T-cell (primary cell): ENCODE measurements at regions not wholly inside any gene's neighbourhood (a gene's known extent, or its start where the extent isn't known, plus 50 kb on each side); places are given as distances from the start of the nearest gene placed in this dataset.

Source experiments
- ATAC-seq, 4 experiments: fragments of 200-7000 bp in 3 of 4; fragments of 150-1000 bp in 1 of 4; cut with Tn5 transposase; replicated peaks in 1 of 4; 1 replicate in 3 of 4; 2 replicates in 1 of 4; pipeline ENCODE4 v1.10.0; 2021; ENCODE audit warnings: moderate library complexity in 3 of 4, mild to moderate bottlenecking in 2 of 4, moderate number of reproducible peaks in 1 of 4
- CTCF ChIA-PET, 2 donors: fragments of 300-600 bp; sonication (Branson Sonifier 250); formaldehyde crosslinking; loops; one replicate each; lab custom pipeline; 2022; ENCODE audit warnings: antibody characterized with exemption in 2 of 2; lab: Charles Lee
- POLR2A ChIA-PET, 2 donors: fragments of 300-600 bp; sonication (Branson Sonifier 250); formaldehyde crosslinking; loops; one replicate each; lab custom pipeline; 2022; ENCODE audit warnings: antibody characterized with exemption in 2 of 2; lab: Charles Lee
- DNase-seq, 35 experiments: peaks; one replicate each; pipeline versions ENCODE4 v3.0.0 to v3.0.0-alpha.2; 2013 to 2023
- H3K27ac ChIP-seq: one replicate; pipeline ENCODE4 v1.5.1; 2013; ENCODE audit warnings: low read length
- H3K27me3 ChIP-seq, 2 experiments: replicated peaks in 1 of 2; 1 replicate in 1 of 2; 2 replicates in 1 of 2; pipeline versions ENCODE4 v1.6.1 to v1.7.0; 2013; ENCODE audit warnings: low read length in 1 of 2, mixed read lengths in 1 of 2; ENCODE audit not compliant: control insufficient read depth in 2 of 2, insufficient read depth in 2 of 2; ENCODE audit errors: extremely low read depth in 1 of 2
- H3K36me3 ChIP-seq, 2 donors: 1 replicate in 1 of 2; 2 replicates in 1 of 2; pipeline versions ENCODE4 v1.6.1 to v1.7.0; 2013; ENCODE audit warnings: low read length in 1 of 2; ENCODE audit not compliant: control insufficient read depth in 2 of 2, insufficient read depth in 1 of 2; ENCODE audit errors: extremely low read depth in 1 of 2
- H3K4me1 ChIP-seq, 2 experiments: 1 replicate in 1 of 2; 2 replicates in 1 of 2; pipeline versions ENCODE4 v1.6.1 to v1.7.0; 2013; ENCODE audit warnings: low read length in 2 of 2, mixed read lengths in 1 of 2; ENCODE audit not compliant: insufficient read depth in 2 of 2, control insufficient read depth in 1 of 2; ENCODE audit errors: extremely low read depth in 1 of 2
- H3K4me3 ChIP-seq, 2 donors: 1 replicate in 1 of 2; 2 replicates in 1 of 2; pipeline versions ENCODE4 v1.5.1 to v1.7.0; 2013; ENCODE audit warnings: mild to moderate bottlenecking in 2 of 2, low read length in 1 of 2, moderate library complexity in 1 of 2; ENCODE audit not compliant: control insufficient read depth in 1 of 2; ENCODE audit errors: extremely low read depth in 1 of 2
- H3K9me3 ChIP-seq: 2 replicates; pipeline ENCODE4 v1.7.0; 2013
- H3K27ac Mint-ChIP-seq, 2 donors: one replicate each; pipeline ENCODE4 v1.8.0; 2020 to 2021; ENCODE audit warnings: mild to moderate bottlenecking in 2 of 2, mixed read lengths in 2 of 2
- H3K27me3 Mint-ChIP-seq, 2 donors: one replicate each; pipeline ENCODE4 v1.8.0; 2021 to 2022; ENCODE audit warnings: mixed read lengths in 2 of 2
- H3K36me3 Mint-ChIP-seq: one replicate; pipeline ENCODE4 v1.8.0; 2021; ENCODE audit warnings: mixed read lengths
- H3K4me1 Mint-ChIP-seq, 3 donors: one replicate each; pipeline ENCODE4 v1.8.0; 2020 to 2022; ENCODE audit warnings: mixed read lengths in 3 of 3, mild to moderate bottlenecking in 1 of 3
- H3K4me3 Mint-ChIP-seq, 3 donors: one replicate each; pipeline ENCODE4 v1.8.0; 2020 to 2022; ENCODE audit warnings: mild to moderate bottlenecking in 3 of 3, mixed read lengths in 3 of 3, moderate library complexity in 3 of 3
- H3K9me3 Mint-ChIP-seq, 3 donors: one replicate each; pipeline ENCODE4 v1.8.0; 2020 to 2022; ENCODE audit warnings: mixed read lengths in 3 of 3
- WGBS: methylation state at CpG from one replicate; pipeline ENCODE4 v1.1.5; 2013; ENCODE audit warnings: missing lambda C conversion rate; ENCODE audit not compliant: insufficient coverage; 5-methylcytosine and 5-hydroxymethylcytosine counted together

GRCh38 chr4:83782591-83782990, 246.7 kb downstream of the GPAT3 start:
- Mint-ChIP-seq H3K27ac (no peak overlapping the region), H3K4me1 (no peaks in the 10 kb centered on the region), H3K4me3 (no peak overlapping the region), H3K9me3 (peaks cover 0 to 3% (median 0%) of the 10 kb centered on the region in 3 donors), H3K36me3 (no peaks in the 10 kb centered on the region), H3K27me3 (peaks cover 0 to 10% of the 10 kb centered on the region in 2 donors)
- ATAC-seq (no peak), DNase-seq (no peak)
- Histone ChIP-seq H3K27me3 (no peaks in the 10 kb centered on the region), H3K36me3 (no peaks in the 10 kb centered on the region), H3K4me3 (no peak overlapping the region), H3K27ac (no peak overlapping the region), H3K4me1 (no peaks in the 10 kb centered on the region), H3K9me3 (no peaks in the 10 kb centered on the region)
- WGBS: 79% methylated on average over 5 of the region's 6 CpGs
- CTCF ChIA-PET: no interaction called here
- POLR2A ChIA-PET: interaction anchor here in 1 of 2 donors (0.6 kb wide), 1 partner anchor 35 kb away, joined by 3 read pairs; no protein-coding TSS in a partner anchor

- no peaks in the 10 kb centered on the region for H3K4me1 Mint-ChIP-seq
- H3K27ac ChIP-seq: no peak overlapping the region
- H3K36me3 ChIP-seq: no peaks in the 10 kb centered on the region
- CTCF ChIA-PET: no interaction called here
- H3K4me3 Mint-ChIP-seq: no peak overlapping the region
- H3K4me1 ChIP-seq: no peaks in the 10 kb centered on the region
- POLR2A ChIA-PET: no interaction called here
- no peaks in the 10 kb centered on the region for H3K36me3 Mint-ChIP-seq
- no peaks in the 10 kb centered on the region for H3K27me3 ChIP-seq
- ATAC-seq: no peak
- peaks cover 0 to 15% of the 10 kb centered on the region in 2 donors for H3K27me3 Mint-ChIP-seq
- H3K27ac Mint-ChIP-seq: no peak overlapping the region
- H3K9me3 Mint-ChIP-seq: peaks cover 0 to 3% (median 0%) of the 10 kb centered on the region in 3 donors
- no peaks in the 10 kb centered on the region for H3K9me3 ChIP-seq
- no peak overlapping the region for H3K4me3 ChIP-seq
- WGBS: no CpG with 5 or more reads among the region's 1 CpG
- DNase-seq: no peak
Measured at GRCh38 chr4:83781434-83781833, 245.5 kb downstream of the GPAT3 start.

DNA sequence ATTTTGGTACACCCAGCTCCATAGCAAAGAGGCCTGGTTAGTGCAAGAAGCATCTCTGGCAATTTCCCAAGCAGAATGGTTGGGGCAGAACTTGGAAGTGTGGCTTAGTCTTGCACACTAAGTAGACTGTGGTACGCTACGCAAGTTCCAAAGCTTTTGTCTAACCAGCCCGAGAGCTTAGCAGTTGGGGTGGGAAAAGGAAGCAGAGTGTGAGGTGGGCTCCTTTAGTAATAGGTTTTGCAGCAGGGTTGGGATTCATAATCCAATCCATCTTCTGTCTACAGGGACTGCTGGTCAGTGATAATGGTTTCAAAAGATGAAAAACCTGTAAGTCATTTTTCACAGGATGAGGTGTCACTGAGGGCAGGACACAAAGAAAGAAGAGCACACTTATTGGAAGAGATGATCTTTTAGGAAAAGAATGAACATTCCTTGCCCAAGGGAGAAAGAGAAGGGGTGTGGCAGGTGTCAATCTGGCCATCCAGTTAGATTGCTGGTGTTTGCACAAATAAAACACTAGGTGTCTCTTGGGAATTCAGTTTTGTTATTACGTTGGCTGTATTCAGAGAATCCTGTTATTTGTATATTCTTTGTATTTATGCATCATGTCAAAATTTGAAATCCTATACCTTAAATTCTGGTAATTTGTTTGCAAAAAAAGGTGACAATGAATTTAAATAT, 244.3 kb downstream of the GPAT3 start:
- peaks cover 0 to 3% (median 0%) of the 10 kb centered on the region in 3 donors for H3K9me3 Mint-ChIP-seq
- no peaks in the 10 kb centered on the region for H3K36me3 Mint-ChIP-seq
- H3K27me3 Mint-ChIP-seq: peaks cover 3 to 23% of the 10 kb centered on the region in 2 donors
- no peak overlapping the region for H3K4me3 Mint-ChIP-seq
- no peaks in the 10 kb centered on the region for H3K4me1 Mint-ChIP-seq
- Histone ChIP-seq H3K27me3 (no peaks in the 10 kb centered on the region), H3K27ac (no peak overlapping the region), H3K9me3 (no peaks in the 10 kb centered on the region), H3K36me3 (no peaks in the 10 kb centered on the region), H3K4me1 (no peaks in the 10 kb centered on the region), H3K4me3 (no peak overlapping the region)
- ATAC-seq: no peak
- ChIA-PET POLR2A (no interaction called here), CTCF (no interaction called here)
- H3K27ac Mint-ChIP-seq: no peak overlapping the region
- no peak for DNase-seq
- WGBS: 90% methylated on average over 2 of the region's 4 CpGs

GRCh38 chr4:83779103-83780052, 243.5 kb downstream of the GPAT3 start:
- H3K4me3 ChIP-seq: no peak overlapping the region
- no peak overlapping the region for H3K27ac Mint-ChIP-seq
- ChIA-PET POLR2A (no interaction called here), CTCF (no interaction called here)
- no peaks in the 10 kb centered on the region for H3K4me1 Mint-ChIP-seq
- H3K4me1 ChIP-seq: no peaks in the 10 kb centered on the region
- no peak overlapping the region for H3K4me3 Mint-ChIP-seq
- no peaks in the 10 kb centered on the region for H3K36me3 ChIP-seq
- H3K9me3 Mint-ChIP-seq: peaks cover 0 to 2% (median 0%) of the 10 kb centered on the region in 3 donors
- no peak overlapping the region for H3K27ac ChIP-seq
- WGBS: 89% methylated on average over 10 of the region's 12 CpGs
- no peak for DNase-seq
- H3K36me3 Mint-ChIP-seq: no peaks in the 10 kb centered on the region
- H3K27me3 Mint-ChIP-seq: peaks cover 3 to 21% of the 10 kb centered on the region in 2 donors
- H3K27me3 ChIP-seq: no peaks in the 10 kb centered on the region
- H3K9me3 ChIP-seq: no peaks in the 10 kb centered on the region
- ATAC-seq: no peak

- ChIA-PET POLR2A (no interaction called here), CTCF (no interaction called here)
- no peaks in the 10 kb centered on the region for H3K4me1 Mint-ChIP-seq
- Histone ChIP-seq H3K36me3 (no peaks in the 10 kb centered on the region), H3K9me3 (no peaks in the 10 kb centered on the region), H3K4me3 (no peak overlapping the region), H3K27me3 (peaks cover 0 to 2% of the 10 kb centered on the region in 2 experiments), H3K4me1 (no peaks in the 10 kb centered on the region), H3K27ac (no peak overlapping the region)
- DNase-seq (no peak), ATAC-seq (no peak)
- no peak overlapping the region for H3K27ac Mint-ChIP-seq
- no peaks in the 10 kb centered on the region for H3K9me3 Mint-ChIP-seq
- 75% methylated on average over 1 of the region's 2 CpGs for WGBS
- H3K27me3 Mint-ChIP-seq: peaks cover 3 to 16% of the 10 kb centered on the region in 2 donors
- no peak overlapping the region for H3K4me3 Mint-ChIP-seq
- no peaks in the 10 kb centered on the region for H3K36me3 Mint-ChIP-seq
Measured at GRCh38 chr4:83772685-83773084, 236.8 kb downstream of the GPAT3 start.

- Mint-ChIP-seq H3K27ac (no peak overlapping the region), H3K27me3 (peaks cover 3 to 9% of the 10 kb centered on the region in 2 donors), H3K9me3 (no peaks in the 10 kb centered on the region), H3K36me3 (no peaks in the 10 kb centered on the region), H3K4me1 (no peaks in the 10 kb centered on the region), H3K4me3 (no peak overlapping the region)
- no peak overlapping the region for H3K27ac ChIP-seq
- POLR2A ChIA-PET: no interaction called here
- H3K27me3 ChIP-seq: peaks cover 0 to 3% of the 10 kb centered on the region in 2 experiments
- DNase-seq: no peak
- no peak overlapping the region for H3K4me3 ChIP-seq
- H3K4me1 ChIP-seq: no peaks in the 10 kb centered on the region
- no peaks in the 10 kb centered on the region for H3K36me3 ChIP-seq
- ATAC-seq: no peak
- CTCF ChIA-PET: no interaction called here
- WGBS: 33% methylated on average over 2 of the region's 2 CpGs
- no peaks in the 10 kb centered on the region for H3K9me3 ChIP-seq
Measured at GRCh38 chr4:83771113-83771705, 235.3 kb downstream of the GPAT3 start.
